ENCODE measurements at regions not wholly inside any gene's neighbourhood (a gene's known extent, or its start where the extent isn't known, plus 50 kb on each side); places are given as distances from the start of the nearest gene placed in this dataset.

- H3K4me2 ChIP-seq: no peak overlapping the region
- Mint-ChIP-seq H3K4me1 (peaks cover 15% of the 10 kb centered on the region), H3K36me3 (no peaks in the 10 kb centered on the region), H3K27ac (peak overlapping the region; percentile 69), H3K4me3 (no peak overlapping the region), H3K9me3 (peaks cover 8% of the 10 kb centered on the region), H3K27me3 (ENCODE audit: insufficient read depth, low read depth) (peaks cover 16% of the 10 kb centered on the region)
- peaks cover 27% of the 10 kb centered on the region for H3K27me3 ChIP-seq
- no peak overlapping the region for H3K4me3 ChIP-seq
- H3K4me1 ChIP-seq: peaks cover 18% of the 10 kb centered on the region
- H3F3A ChIP-seq (ENCODE audit: low read depth): peaks cover 4% of the 10 kb centered on the region
- H3K9ac ChIP-seq: no peak overlapping the region
- no peak overlapping the region for H2AFZ ChIP-seq (replicated peaks)
- no peaks in the 10 kb centered on the region for H3K9me3 ChIP-seq (ENCODE audit: low read depth)
- TF ChIP-seq EZH2phosphoT487 (IDR thresholded peaks at IDR 0.05): no peak
- TF ChIP-seq CTCF (IDR thresholded peaks at IDR 0.05): no peak
- no peak for TF ChIP-seq EZH2 (IDR thresholded peaks at IDR 0.05)
- no peaks in the 10 kb centered on the region for H4K20me1 ChIP-seq (ENCODE audit: low read depth)
- no peaks in the 10 kb centered on the region for H3K79me2 ChIP-seq (ENCODE audit: low read depth)
- no peak for DNase-seq (ENCODE audit: low spot score)
- no peak overlapping the region for H3K27ac ChIP-seq
- H3K36me3 ChIP-seq: no peaks in the 10 kb centered on the region
Observed at GRCh38 chr20:57102160-57102559, 164.3 kb downstream of the BMP7 start.

GRCh38 chr20:57102566-57102965 is 163.9 kb downstream of the BMP7 start:
- no peak overlapping the region for H3K27ac ChIP-seq
- peaks cover 11% of the 10 kb centered on the region for H3K4me1 Mint-ChIP-seq
- TF ChIP-seq EZH2phosphoT487 (IDR thresholded peaks at IDR 0.05) (no peak), EZH2 (IDR thresholded peaks at IDR 0.05) (no peak)
- peaks cover 17% of the 10 kb centered on the region for H3K27me3 Mint-ChIP-seq (ENCODE audit: insufficient read depth, low read depth)
- peaks cover 26% of the 10 kb centered on the region for H3K27me3 ChIP-seq
- H4K20me1 ChIP-seq (ENCODE audit: low read depth): no peaks in the 10 kb centered on the region
- DNase-seq (ENCODE audit: low spot score): no peak
- H3K79me2 ChIP-seq (ENCODE audit: low read depth): no peaks in the 10 kb centered on the region
- H3K36me3 ChIP-seq: no peaks in the 10 kb centered on the region
- no peak overlapping the region for H3K4me3 ChIP-seq
- H3K27ac Mint-ChIP-seq: peak overlapping the region; percentile 69
- H2AFZ ChIP-seq (replicated peaks): no peak overlapping the region
- peaks cover 14% of the 10 kb centered on the region for H3K4me1 ChIP-seq
- peak overlapping the region; percentile 54 for H3K4me2 ChIP-seq
- H3K36me3 Mint-ChIP-seq: no peaks in the 10 kb centered on the region
- no peak overlapping the region for H3K9ac ChIP-seq
- no peak overlapping the region for H3K4me3 Mint-ChIP-seq
- H3F3A ChIP-seq (ENCODE audit: low read depth): no peaks in the 10 kb centered on the region
- no peaks in the 10 kb centered on the region for H3K9me3 ChIP-seq (ENCODE audit: low read depth)
- peaks cover 8% of the 10 kb centered on the region for H3K9me3 Mint-ChIP-seq

GRCh38 chr20:57103146-57103800 is 163.2 kb downstream of the BMP7 start:
- H2AFZ ChIP-seq (replicated peaks): no peak overlapping the region
- no peak overlapping the region for H3K9ac ChIP-seq
- H3K4me3 ChIP-seq: no peak overlapping the region
- peaks cover 8% of the 10 kb centered on the region for H3K9me3 Mint-ChIP-seq
- H3K27ac ChIP-seq: no peak overlapping the region
- H3K36me3 Mint-ChIP-seq: no peaks in the 10 kb centered on the region
- H3K4me1 ChIP-seq: peaks cover 10% of the 10 kb centered on the region
- H3K36me3 ChIP-seq: no peaks in the 10 kb centered on the region
- peaks cover 24% of the 10 kb centered on the region for H3K27me3 ChIP-seq
- no peaks in the 10 kb centered on the region for H3K9me3 ChIP-seq (ENCODE audit: low read depth)
- H3K79me2 ChIP-seq (ENCODE audit: low read depth): no peaks in the 10 kb centered on the region
- TF ChIP-seq CTCF (IDR thresholded peaks at IDR 0.05): no peak
- no peak for TF ChIP-seq EZH2 (IDR thresholded peaks at IDR 0.05)
- no peak for TF ChIP-seq EZH2phosphoT487 (IDR thresholded peaks at IDR 0.05)
- DNase-seq (ENCODE audit: low spot score): peak; percentile 38
- no peaks in the 10 kb centered on the region for H3F3A ChIP-seq (ENCODE audit: low read depth)
- peaks cover 14% of the 10 kb centered on the region for H3K27me3 Mint-ChIP-seq (ENCODE audit: insufficient read depth, low read depth)
- no peak overlapping the region for H3K27ac Mint-ChIP-seq
- no peaks in the 10 kb centered on the region for H4K20me1 ChIP-seq (ENCODE audit: low read depth)
- peak overlapping the region; percentile 54 for H3K4me2 ChIP-seq
- peaks cover 7% of the 10 kb centered on the region for H3K4me1 Mint-ChIP-seq
- no peak overlapping the region for H3K4me3 Mint-ChIP-seq

GRCh38 chr20:57104113-57104512 is 162.3 kb downstream of the BMP7 start:
- no peak overlapping the region for H3K4me3 Mint-ChIP-seq
- Histone ChIP-seq H2AFZ (replicated peaks) (no peak overlapping the region), H3K4me2 (no peak overlapping the region), H4K20me1 (ENCODE audit: low read depth) (no peaks in the 10 kb centered on the region), H3K9me3 (ENCODE audit: low read depth) (no peaks in the 10 kb centered on the region), H3K4me1 (peaks cover 18% of the 10 kb centered on the region), H3K4me3 (no peak overlapping the region), H3K79me2 (ENCODE audit: low read depth) (no peaks in the 10 kb centered on the region), H3K27me3 (peaks cover 16% of the 10 kb centered on the region), H3K36me3 (no peaks in the 10 kb centered on the region), H3K9ac (no peak overlapping the region), H3F3A (ENCODE audit: low read depth) (no peaks in the 10 kb centered on the region), H3K27ac (no peak overlapping the region)
- no peak for TF ChIP-seq EZH2phosphoT487 (IDR thresholded peaks at IDR 0.05)
- no peak for TF ChIP-seq CTCF (IDR thresholded peaks at IDR 0.05)
- TF ChIP-seq EZH2 (IDR thresholded peaks at IDR 0.05): no peak
- H3K4me1 Mint-ChIP-seq: peaks cover 14% of the 10 kb centered on the region
- peaks cover 8% of the 10 kb centered on the region for H3K9me3 Mint-ChIP-seq
- H3K27me3 Mint-ChIP-seq (ENCODE audit: insufficient read depth, low read depth): peaks cover 16% of the 10 kb centered on the region
- no peak overlapping the region for H3K27ac Mint-ChIP-seq
- no peaks in the 10 kb centered on the region for H3K36me3 Mint-ChIP-seq
- DNase-seq (ENCODE audit: low spot score): no peak
